Esophagus muscularis mucosa (tissue), 3 donors: ENCODE measurements at regions not wholly inside any gene's neighbourhood (a gene's known extent, or its start where the extent isn't known, plus 50 kb on each side); places are given as distances from the start of the nearest gene placed in this dataset.

Experiments
- CTCF ChIP-seq, 3 experiments: fragments of 200-600 bp in 2 of 3; fragments of 450-650 bp in 1 of 3; sonication (generic) in 2 of 3; IDR thresholded peaks; one replicate each; pipeline ENCODE4 v1.5.1; 2017 to 2019; ENCODE audit warnings: antibody characterized with exemption in 3 of 3, mild to moderate bottlenecking in 2 of 3, moderate library complexity in 1 of 3
- POLR2A ChIP-seq: fragments of 450-650 bp; IDR thresholded peaks from one replicate; pipeline ENCODE4 v1.6.1; 2017; ENCODE audit warnings: antibody characterized with exemption, moderate library complexity, mild to moderate bottlenecking, low read depth

GRCh38 chr21:27086630-27087029 is 119.7 kb upstream of the ADAMTS5 start:
- TF ChIP-seq CTCF (IDR thresholded peaks at IDR 0.05), result no peak
- no peak for TF ChIP-seq POLR2A
